ENCODE measurements at regions not wholly inside any gene's neighbourhood (a gene's known extent, or its start where the extent isn't known, plus 50 kb on each side); places are given as distances from the start of the nearest gene placed in this dataset.
"Not testable (repeated sequence)": the region's sequence is repeated elsewhere in the genome, so short reads cannot be mapped to it uniquely, and the experiment has no call there.

DNA sequence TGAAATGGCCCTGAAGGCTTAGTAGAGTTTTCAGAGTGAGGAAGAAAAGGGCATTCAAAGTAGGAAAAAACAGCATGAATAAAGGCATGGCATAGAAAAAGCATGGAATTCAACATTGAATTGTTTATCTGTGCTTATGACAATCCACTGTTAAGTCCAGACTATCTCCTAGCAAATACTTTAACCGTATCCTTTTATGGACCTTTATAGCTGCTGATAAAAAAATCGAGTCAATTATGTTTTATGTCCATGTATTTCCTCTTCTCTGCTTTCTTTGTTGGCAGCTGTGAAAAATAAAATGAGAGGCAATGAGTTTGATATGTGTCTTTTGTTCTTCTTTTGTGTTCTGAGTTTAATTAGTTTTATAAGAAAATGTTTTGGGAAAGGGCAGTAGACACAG is 70.4 kb downstream of the TDRD15 start:
- intact Hi-C loops (cut with DNase I): no loop called here
- no peak for DNase-seq
- Histone ChIP-seq H3K4me1 (ENCODE audit: insufficient read depth) (no peaks in the 10 kb centered on the region), H3K9me3 (no peaks in the 10 kb centered on the region), H3K4me3 (no peak overlapping the region), H3K27ac (no peak overlapping the region), H3K27me3 (no peaks in the 10 kb centered on the region), H3K36me3 (no peaks in the 10 kb centered on the region)
- 36 to 42% (median 42%) methylated on average over 2 of the region's 2 CpGs for WGBS, 3 donors
- no peak for TF ChIP-seq EP300 (IDR thresholded peaks at IDR 0.05)

DNA sequence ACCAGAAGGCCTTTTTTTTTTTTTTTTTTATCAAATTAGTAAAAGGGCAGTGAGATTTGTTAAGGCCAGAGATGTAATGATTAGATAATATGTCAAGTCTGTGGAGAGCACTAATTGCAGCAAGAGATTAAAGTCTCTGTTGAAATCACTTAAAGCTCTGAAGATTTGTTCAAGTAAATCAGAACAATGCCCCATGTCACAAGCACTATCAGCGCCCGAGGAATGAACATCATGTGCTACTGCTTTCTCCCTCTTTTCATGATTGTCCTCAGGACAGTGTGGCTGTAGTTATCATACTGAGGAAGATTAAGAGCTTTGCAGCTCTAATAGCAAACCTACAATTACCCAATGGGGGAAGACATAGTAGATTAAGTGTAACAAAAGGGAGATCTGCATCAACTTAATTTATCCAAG is 71.1 kb downstream of the TDRD15 start:
- TF ChIP-seq, protein P1, sequence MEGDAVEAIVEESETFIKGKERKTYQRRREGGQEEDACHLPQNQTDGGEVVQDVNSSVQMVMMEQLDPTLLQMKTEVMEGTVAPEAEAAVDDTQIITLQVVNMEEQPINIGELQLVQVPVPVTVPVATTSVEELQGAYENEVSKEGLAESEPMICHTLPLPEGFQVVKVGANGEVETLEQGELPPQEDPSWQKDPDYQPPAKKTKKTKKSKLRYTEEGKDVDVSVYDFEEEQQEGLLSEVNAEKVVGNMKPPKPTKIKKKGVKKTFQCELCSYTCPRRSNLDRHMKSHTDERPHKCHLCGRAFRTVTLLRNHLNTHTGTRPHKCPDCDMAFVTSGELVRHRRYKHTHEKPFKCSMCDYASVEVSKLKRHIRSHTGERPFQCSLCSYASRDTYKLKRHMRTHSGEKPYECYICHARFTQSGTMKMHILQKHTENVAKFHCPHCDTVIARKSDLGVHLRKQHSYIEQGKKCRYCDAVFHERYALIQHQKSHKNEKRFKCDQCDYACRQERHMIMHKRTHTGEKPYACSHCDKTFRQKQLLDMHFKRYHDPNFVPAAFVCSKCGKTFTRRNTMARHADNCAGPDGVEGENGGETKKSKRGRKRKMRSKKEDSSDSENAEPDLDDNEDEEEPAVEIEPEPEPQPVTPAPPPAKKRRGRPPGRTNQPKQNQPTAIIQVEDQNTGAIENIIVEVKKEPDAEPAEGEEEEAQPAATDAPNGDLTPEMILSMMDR (IDR thresholded peaks at IDR 0.05): no peak
- TF ChIP-seq POLR2A (IDR thresholded peaks at IDR 0.05): no peak
- no peak for TF ChIP-seq EP300 (IDR thresholded peaks at IDR 0.05)
- DNase-seq: no peak
- intact Hi-C loops (cut with DNase I): no loop called here
- H3K4me3 ChIP-seq: no peak overlapping the region
- H3K4me1 ChIP-seq (ENCODE audit: insufficient read depth): no peaks in the 10 kb centered on the region
- WGBS, 3 donors: 96 to 99% (median 98%) methylated on average over 2 of the region's 2 CpGs
- no peaks in the 10 kb centered on the region for H3K9me3 ChIP-seq
- H3K27ac ChIP-seq: no peak overlapping the region
- no peaks in the 10 kb centered on the region for H3K27me3 ChIP-seq
- H3K36me3 ChIP-seq: no peaks in the 10 kb centered on the region

DNA sequence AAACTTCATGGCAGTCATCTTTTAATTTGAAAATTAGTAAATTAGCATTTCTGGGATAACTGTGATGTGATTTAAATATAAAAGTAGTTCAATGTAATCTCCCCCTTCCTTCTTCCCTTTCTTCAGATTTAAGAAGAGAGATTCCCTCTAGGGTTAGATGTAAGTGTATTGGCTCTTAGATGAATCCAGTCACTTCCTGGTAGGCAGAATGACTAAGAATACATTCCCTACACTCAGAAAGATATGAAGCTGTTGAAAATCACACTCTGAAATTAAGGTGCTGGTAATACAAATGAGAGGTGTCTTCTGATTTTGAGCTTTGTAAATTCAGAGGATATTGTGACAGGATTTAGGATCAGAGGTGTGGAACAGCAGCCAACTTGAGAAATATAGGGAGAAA is 71.6 kb downstream of the TDRD15 start:
- no peaks in the 10 kb centered on the region for H3K4me1 ChIP-seq (ENCODE audit: insufficient read depth)
- no peak for DNase-seq
- intact Hi-C loops (cut with DNase I): no loop called here
- no peaks in the 10 kb centered on the region for H3K27me3 ChIP-seq
- no peaks in the 10 kb centered on the region for H3K36me3 ChIP-seq
- no peak overlapping the region for H3K27ac ChIP-seq
- H3K4me3 ChIP-seq: no peak overlapping the region
- TF ChIP-seq EP300 (IDR thresholded peaks at IDR 0.05): no peak
- TF ChIP-seq POLR2A (IDR thresholded peaks at IDR 0.05): no peak
- TF ChIP-seq, protein P1 (IDR thresholded peaks at IDR 0.05): no peak
- H3K9me3 ChIP-seq: no peaks in the 10 kb centered on the region

DNA sequence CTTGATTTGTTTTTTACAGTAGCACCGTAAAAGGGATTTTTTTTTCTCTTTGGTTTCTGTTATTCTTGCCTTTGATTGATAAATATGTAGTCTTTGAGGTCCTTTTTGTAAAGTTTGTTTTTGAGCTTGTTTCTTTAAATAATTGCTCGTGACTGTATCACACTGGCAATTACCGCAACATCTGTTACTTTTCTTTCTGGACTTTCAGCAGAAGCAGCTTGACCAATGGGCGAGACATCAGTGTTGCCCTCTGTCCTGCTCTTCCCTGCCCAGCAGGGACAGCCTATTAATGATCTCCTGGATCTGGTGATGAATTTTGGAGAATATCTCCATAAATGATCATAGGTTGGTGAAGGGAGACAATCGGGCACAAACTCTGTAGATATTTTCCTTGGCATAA is 74.9 kb downstream of the TDRD15 start:
- WGBS, 3 donors: 81 to 93% (median 89%) methylated on average over 5 of the region's 5 CpGs
- H3K4me3 ChIP-seq: no peak overlapping the region
- H3K9me3 ChIP-seq: no peaks in the 10 kb centered on the region
- no peak overlapping the region for H3K27ac ChIP-seq
- H3K4me1 ChIP-seq (ENCODE audit: insufficient read depth): no peaks in the 10 kb centered on the region
- intact Hi-C loops (cut with DNase I): no loop called here
- DNase-seq: no peak
- TF ChIP-seq POLR2A (IDR thresholded peaks at IDR 0.05) (no peak), EP300 (IDR thresholded peaks at IDR 0.05) (no peak)
- TF ChIP-seq, protein P1 (IDR thresholded peaks at IDR 0.05): no peak
- H3K36me3 ChIP-seq: no peaks in the 10 kb centered on the region
- no peaks in the 10 kb centered on the region for H3K27me3 ChIP-seq

DNA sequence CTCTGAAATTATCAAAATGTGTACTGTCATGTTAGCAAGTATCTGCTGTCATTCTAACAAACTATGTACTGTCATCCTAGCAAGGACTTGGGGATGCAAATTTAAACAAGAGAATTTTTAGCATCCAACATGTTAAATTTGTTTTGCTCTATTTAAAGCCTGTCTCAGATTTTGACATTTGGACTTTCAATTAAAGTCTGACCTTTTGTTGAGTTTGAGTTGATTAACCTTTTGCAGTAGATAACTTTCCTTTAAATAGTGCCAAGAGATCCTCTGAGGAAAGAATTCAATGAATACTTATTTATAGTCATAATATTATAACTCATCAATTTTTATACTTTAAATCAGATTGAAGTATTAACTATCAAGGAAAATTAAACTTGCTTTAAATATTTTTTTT is 80.2 kb downstream of the TDRD15 start:
- TF ChIP-seq, protein P1 (IDR thresholded peaks at IDR 0.05): no peak
- no peak for TF ChIP-seq EP300 (IDR thresholded peaks at IDR 0.05)
- no peaks in the 10 kb centered on the region for H3K4me1 ChIP-seq (ENCODE audit: insufficient read depth)
- H3K27ac ChIP-seq: no peak overlapping the region
- no peak overlapping the region for H3K4me3 ChIP-seq
- DNase-seq: no peak
- H3K27me3 ChIP-seq: no peaks in the 10 kb centered on the region
- intact Hi-C loops (cut with DNase I): no loop called here
- no peaks in the 10 kb centered on the region for H3K36me3 ChIP-seq
- H3K9me3 ChIP-seq: no peaks in the 10 kb centered on the region

DNA sequence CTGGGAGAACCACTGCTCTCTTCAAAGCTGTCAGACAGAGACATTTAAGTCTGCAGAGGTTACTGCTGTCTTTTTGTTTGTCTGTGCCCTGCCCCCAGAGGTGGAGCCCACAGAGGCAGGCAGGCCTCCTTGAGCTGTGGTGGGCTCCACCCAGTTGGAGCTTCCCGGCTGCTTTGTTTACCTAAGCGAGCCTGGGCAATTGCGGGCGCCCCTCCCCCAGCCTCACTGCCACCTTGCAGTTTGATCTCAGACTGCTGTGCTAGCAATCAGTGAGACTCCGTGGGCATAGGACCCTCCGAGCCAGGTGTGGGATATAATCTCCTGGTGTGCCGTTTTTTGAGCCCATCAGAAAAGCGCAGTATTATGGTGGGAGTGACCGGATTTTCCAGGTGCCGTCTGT is 90.3 kb downstream of the TDRD15 start:
- H3K4me1 ChIP-seq (ENCODE audit: insufficient read depth); H3K9me3 ChIP-seq; H3K27ac ChIP-seq; H3K4me3 ChIP-seq; DNase-seq; H3K27me3 ChIP-seq; H3K36me3 ChIP-seq; intact Hi-C loops (cut with DNase I): not testable (repeated sequence)
- 91 to 94% (median 93%) methylated on average over 8 to 10 of the region's 10 CpGs for WGBS, 3 donors

Data from ovary (tissue), 7 donors.